ENCODE measurements at regions not wholly inside any gene's neighbourhood (a gene's known extent, or its start where the extent isn't known, plus 50 kb on each side); places are given as distances from the start of the nearest gene placed in this dataset.

- TF ChIP-seq POLR2A (IDR thresholded peaks at IDR 0.05) (no peak), CTCF (IDR thresholded peaks at IDR 0.05) (no peak)
Measured at GRCh38 chr4:1500231-1500965, 94.2 kb upstream of the NKX1-1 start.

All from right lobe of liver (tissue), 4 donors.